GM04504 (cell line): ENCODE measurements at regions not wholly inside any gene's neighbourhood (a gene's known extent, or its start where the extent isn't known, plus 50 kb on each side); places are given as distances from the start of the nearest gene placed in this dataset.
"Not testable (repeated sequence)": the region's sequence is repeated elsewhere in the genome, so short reads cannot be mapped to it uniquely, and the experiment has no call there.

Experiments used
- DNase-seq: peaks from one replicate; pipeline ENCODE4 v3.0.0-alpha.2; 2012; ENCODE audit warnings: low read depth

- not testable (repeated sequence) for DNase-seq
These were observed 482.7 kb downstream of the CNTN3 start for GRCh38 chr3:74131546-74132328.

- no peak for DNase-seq
These were observed 484.8 kb downstream of the CNTN3 start for GRCh38 chr3:74129611-74130010.

GRCh38 chr3:74129056-74129455 is 485.4 kb downstream of the CNTN3 start:
- DNase-seq = no peak

- DNase-seq = no peak
These were observed 487.2 kb downstream of the CNTN3 start for GRCh38 chr3:74127256-74127655.

DNA sequence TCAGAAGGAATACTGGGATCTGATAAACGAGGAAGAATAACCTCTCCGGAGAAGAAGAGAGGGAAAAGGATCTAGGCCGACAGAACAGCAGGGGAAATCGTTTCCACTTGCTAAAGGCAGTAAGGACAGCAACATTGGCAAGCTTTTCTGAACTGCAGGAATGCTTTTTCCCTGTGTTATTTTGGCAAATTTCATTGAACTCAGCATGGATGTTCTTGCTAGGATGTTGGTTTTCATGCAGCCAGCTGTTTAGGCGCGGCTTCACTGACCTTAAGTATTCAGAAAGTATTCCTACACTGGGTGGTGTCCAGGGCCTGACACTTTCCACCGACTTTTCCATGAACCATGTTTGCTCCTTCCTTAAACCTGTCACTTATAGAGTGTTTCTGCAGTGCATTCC is 489.7 kb downstream of the CNTN3 start:
- DNase-seq = no peak

GRCh38 chr3:74122281-74122680 is 492.2 kb downstream of the CNTN3 start:
- no peak for DNase-seq

DNA sequence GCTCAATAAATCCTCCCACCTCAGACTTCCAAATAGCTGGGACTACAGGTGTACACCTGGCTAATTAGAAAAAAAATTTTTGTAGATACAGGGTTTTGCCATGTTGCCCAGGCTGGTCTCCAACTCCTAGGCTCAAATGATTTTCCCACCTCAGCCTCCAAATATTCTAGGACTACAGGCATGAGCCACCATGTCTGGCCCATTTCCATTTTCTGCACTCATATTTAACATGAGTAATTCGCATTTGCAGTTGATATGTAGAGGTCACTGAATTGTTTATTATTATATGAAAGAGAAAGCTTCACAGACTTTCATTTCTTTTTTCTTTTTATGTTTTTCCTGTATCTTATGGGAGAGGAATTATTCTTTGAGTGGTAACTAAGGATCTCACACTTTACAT is 492.7 kb downstream of the CNTN3 start:
- DNase-seq = no peak

- no peak for DNase-seq
These were observed 494.5 kb upstream of the PDZRN3 start for GRCh38 chr3:74119221-74119620.

GRCh38 chr3:74115906-74116305 is 491.2 kb upstream of the PDZRN3 start:
- no peak for DNase-seq

GRCh38 chr3:74107451-74107850 is 482.7 kb upstream of the PDZRN3 start:
- no peak for DNase-seq

DNA sequence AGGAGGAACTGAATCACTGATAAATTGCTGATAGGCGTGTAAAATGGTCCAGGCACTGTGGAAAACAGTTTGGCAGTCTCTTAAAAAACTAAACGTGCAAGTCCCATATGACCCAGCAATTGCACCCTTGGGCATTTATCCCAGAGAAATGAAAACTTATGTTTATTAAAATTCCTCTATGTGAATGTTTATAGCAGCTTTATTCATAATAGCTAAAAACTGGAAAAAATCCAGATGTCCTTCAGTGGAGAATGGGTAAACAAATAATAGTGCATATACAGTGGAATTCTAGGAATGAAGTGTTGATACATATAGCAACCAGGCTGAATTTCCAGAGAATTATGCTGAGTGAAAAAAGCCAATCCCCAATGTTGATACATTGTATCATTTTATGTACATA is 482.2 kb upstream of the PDZRN3 start:
- no peak for DNase-seq

- no peak for DNase-seq
These were observed 466.5 kb upstream of the PDZRN3 start for GRCh38 chr3:74091204-74091603.

GRCh38 chr3:74089814-74090213 is 465.1 kb upstream of the PDZRN3 start:
- DNase-seq = no peak

DNA sequence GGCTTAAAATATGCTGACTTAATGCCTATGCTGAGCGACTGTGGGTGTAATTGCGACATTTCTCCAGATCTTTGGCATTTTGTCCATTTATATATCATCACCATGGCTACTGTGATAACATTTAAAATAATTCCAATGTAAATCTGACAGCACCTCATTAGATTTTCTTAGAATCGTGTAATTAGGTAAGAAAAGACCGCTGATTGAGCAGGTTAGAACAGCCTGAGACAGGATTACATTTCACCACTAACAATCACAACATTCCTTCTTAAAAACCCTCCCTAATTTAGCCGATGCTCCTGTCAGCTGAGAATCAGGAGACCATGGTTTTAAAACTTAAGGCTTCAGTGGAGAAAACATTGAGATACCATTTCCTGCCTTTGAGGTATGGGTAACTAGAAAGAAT is 455.3 kb upstream of the PDZRN3 start:
- DNase-seq = no peak

DNA sequence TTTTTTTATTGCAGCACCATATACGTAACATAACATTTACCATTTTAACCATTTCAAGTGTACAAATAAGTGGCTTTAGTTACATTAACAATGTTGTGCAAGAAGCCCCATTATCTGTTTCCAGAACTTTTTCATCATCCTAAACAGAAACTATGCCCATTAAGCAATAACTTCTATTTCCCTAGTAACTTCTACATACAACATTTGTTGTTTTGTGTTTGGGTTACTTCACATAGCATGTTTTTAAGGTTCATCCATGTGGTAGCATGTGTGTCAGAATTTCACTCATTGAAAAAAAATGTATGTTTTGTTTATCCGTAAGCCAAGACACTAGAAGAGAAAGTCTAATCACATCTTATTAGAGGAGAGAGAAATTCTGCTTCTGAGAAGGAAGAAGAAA is 450.5 kb upstream of the PDZRN3 start:
- DNase-seq = no peak

DNA sequence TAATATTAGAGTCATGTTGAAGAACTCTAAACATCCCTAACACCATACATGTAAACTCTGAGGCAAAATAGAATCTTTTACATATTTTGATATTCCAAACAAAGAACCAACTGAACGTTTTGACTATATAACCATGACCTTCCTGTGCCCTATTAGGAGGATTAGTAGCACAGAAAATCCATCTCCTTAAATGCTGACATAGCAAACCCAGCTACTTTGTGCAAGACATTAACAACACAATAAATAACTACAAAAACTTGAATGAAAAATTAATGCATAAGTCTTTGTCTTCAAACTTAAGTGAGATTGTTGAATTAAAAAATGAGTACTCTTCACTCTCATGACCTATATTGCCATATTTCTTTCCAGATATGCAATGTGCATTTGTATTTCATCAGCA is 450.0 kb upstream of the PDZRN3 start:
- DNase-seq = no peak

DNA sequence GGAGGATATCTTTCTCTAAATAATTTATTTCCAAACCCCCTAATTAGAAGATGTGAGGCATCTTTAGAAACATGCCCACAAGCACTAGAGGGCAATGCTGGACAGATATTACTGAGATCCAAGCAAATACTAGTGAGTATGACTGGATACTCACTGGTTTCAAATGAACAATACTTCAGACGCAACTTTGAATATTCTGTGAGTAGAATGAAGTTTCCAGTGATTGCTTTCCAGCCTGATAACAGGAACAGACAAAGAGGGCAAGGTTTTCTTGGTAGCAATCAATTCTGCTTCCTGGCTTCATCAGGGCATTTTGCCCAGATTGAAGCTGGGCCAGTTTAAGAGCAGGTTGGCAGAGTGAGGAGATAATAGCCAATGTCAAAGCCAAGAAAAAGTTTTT is 442.6 kb upstream of the PDZRN3 start:
- DNase-seq = peak; percentile 9

DNA sequence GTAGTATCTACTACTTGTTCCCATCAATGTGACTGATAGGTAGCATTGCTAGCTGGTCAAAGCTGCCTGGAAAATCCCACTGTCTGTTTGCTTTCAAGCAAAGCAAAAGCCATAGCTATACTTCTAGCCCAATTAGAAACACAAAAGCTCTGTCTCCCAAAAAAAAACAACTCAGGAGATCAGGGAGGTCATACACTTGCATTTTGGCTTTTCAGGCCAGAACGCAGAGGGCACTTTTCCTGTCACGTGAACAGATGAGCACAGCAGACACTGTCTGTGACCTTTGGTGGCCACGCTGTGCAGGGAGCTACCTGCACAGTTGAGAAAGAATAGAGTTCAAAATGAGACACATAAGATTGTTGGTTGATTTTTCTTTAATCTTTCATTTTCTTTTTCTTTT is 441.7 kb upstream of the PDZRN3 start:
- no peak for DNase-seq

DNA sequence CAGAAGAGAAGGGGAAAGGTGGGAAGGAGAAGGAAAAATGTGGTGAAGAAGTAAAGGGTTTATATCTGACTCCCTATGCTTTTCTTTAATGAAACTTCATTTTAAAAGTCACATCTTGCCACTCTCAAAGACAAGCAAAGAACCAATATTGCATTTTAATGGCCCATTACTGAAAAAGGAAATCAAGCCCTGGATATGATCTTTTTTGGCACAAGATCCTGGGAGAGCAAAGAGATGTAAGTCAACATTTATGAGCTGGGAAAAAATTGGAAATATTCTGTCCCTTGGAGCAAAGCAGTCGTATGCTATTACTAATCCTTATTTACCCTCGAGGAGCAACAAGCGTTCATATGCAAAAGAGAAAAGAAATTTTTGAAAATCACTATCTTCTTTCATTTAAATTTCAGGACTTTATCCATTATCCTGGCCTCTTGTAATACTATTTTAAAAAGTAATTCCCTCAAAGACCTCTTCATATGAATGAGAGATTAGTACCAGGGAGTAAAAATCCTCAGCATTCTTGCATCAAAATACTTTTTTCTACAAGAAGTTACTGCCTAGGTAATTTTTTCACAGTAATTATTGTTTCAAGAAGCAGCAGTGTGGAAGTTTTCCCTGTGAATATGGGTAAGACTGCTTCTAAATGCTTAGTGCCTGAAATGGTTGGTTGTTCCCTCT is 435.3 kb upstream of the PDZRN3 start:
- DNase-seq = no peak

DNA sequence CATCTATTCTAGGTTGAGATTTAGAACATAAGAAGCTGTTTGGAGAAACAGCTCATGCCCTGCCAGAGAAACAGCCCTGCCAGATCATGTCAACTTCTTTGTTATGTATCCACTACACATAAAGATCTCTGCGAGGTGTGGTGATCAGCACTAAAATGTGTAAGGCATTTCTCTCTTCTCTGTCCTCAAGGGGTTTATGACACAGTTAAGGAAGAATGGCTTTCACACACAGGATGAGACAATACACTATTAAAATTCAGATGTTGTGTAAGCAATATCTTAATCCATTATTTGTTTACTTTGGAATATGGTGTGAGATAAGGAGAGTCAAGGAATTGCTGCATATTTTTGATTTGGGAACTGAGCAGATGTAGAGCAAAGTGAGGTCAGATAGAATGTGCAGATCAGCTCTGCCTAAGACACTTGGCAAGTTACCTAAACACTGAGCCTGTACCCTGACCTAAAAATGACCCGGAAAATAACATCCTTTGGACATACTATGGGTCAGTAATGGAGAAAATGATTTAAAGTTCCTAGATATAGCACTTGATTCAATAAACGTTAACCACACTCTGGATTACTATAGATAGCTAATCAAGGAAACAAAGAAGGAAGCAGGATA is 434.7 kb upstream of the PDZRN3 start:
- no peak for DNase-seq

DNA sequence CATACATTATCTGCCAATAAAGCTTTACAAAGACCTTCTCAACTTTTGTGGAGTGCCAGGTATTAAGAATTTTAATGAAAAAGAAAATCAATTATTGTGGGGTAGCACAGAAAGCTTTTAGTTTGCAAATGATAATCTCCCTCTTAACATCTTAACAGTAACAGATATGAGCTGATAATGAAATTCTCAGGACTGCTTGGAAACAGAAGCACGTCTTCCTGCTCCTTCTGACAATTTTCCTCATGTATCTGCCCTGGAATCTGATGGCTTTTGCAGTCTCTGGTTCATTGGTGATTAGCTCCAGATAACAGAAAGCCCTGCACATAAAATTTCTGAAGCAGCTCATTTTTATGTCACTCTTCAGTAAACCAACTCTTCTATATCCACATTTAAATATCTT is 432.4 kb upstream of the PDZRN3 start:
- no peak for DNase-seq

DNA sequence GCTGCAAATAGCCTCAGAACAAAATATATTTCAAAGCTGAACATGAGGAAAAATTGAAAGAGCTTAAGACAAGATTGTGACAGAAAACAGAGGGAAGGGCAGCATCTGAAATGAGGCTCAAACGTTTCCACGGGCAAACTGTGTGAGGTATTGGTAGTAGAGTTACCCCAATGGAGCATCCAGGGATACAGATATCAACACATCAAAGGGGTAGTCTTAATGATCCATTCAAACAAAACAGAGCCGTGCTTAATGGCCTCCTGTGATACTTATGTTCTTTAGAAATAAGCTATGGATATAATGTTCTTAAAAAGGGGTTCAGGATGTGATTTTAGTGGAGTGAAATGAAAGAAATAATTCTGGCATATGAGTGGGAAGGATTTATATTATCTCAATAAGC is 430.3 kb upstream of the PDZRN3 start:
- DNase-seq = no peak

DNA sequence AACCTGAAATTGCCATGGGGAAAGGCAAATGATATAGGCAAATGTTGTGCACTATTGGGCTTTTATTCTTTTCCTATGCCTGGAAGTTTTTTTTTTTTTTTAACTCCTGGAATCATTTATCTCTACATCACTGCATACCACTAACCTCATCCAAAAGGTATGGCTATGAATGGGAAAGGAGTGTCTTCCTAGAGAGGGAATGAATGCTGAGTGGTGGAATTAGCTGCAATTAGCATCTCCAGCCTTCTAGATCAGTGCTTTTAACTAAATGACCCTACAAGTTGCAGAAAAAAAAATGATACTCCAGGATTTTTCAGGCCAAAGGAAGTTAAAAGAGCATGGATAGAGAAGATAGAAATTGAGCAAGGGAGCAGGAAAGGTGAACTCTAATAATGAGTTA is 429.8 kb upstream of the PDZRN3 start:
- no peak for DNase-seq
